HCT116 (cell line): ENCODE measurements at regions not wholly inside any gene's neighbourhood (a gene's known extent, or its start where the extent isn't known, plus 50 kb on each side); places are given as distances from the start of the nearest gene placed in this dataset.

Experiments
- ATAC-seq: fragments of 200-7000 bp; cut with Tn5 transposase; 2 replicates; pipeline ENCODE4 v1.9.1; 2020; ENCODE audit warnings: mild to moderate bottlenecking, moderate library complexity
- BruUV-seq: library from RNA; stranded (reverse); fragments of 400-500 nt; replicated peaks from 2 replicates; lab custom pipeline; 2021; lab: Mats Ljungman, UMichigan
- CTCF ChIA-PET: fragments of 300-600 bp; sonication (Branson Sonifier 250); formaldehyde crosslinking; loops from one replicate; lab custom pipeline; 2021; ENCODE audit warnings: antibody characterized with exemption; lab: Charles Lee
- POLR2A ChIA-PET: fragments of 300-600, 350-600 bp; sonication (Branson Sonifier 250); formaldehyde crosslinking; loops from one replicate; lab custom pipeline; 2021; ENCODE audit warnings: antibody characterized with exemption; lab: Charles Lee
- RAD21 ChIA-PET, 2 experiments: fragments of 300-600 bp; sonication (Branson Sonifier 250); formaldehyde crosslinking; loops; one replicate each; lab custom pipeline; 2023; ENCODE audit warnings: low total read pairs in 2 of 2; ENCODE audit not compliant: uncharacterized antibody in 2 of 2, unreplicated experiment in 2 of 2, low non-redundant PET in 1 of 2; lab: Charles Lee
- DNase-seq: peaks from one replicate; pipeline ENCODE4 v3.0.0-alpha.2; 2010; ENCODE audit warnings: low read depth, low spot score
- H2AFZ ChIP-seq: fragments of 200-600 bp; shearing (Covaris generic), sonication (generic); 2 replicates; pipeline ENCODE4 v1.6.1; 2017; ENCODE audit warnings: low read depth, mixed run types, mixed read lengths, antibody characterized with exemption, low read length; ENCODE audit not compliant: poor library complexity, severe bottlenecking
- H3K27ac ChIP-seq: 2 replicates; pipeline ENCODE4 v1.5.1; 2012; ENCODE audit warnings: low read depth, low read length
- H3K27me3 ChIP-seq: fragments of 200-600 bp; sonication (generic); 2 replicates; pipeline ENCODE4 v1.6.1; 2016; ENCODE audit warnings: mixed run types, low read length, mixed read lengths; ENCODE audit not compliant: insufficient read depth
- H3K36me3 ChIP-seq, 2 experiments: fragments of 200-500 bp in 1 of 2; fragments of 200-600 bp in 1 of 2; sonication (Bioruptor generic) in 1 of 2; sonication (generic) in 1 of 2; 2 replicates each; pipeline versions ENCODE4 v1.5.1 to v1.6.1; 2014 to 2016; ENCODE audit warnings: low read length in 2 of 2, inconsistent platforms in 1 of 2, mixed read lengths in 1 of 2, mixed run types in 1 of 2; ENCODE audit not compliant: insufficient read depth in 2 of 2, control insufficient read depth in 1 of 2
- H3K4me1 ChIP-seq, 2 experiments: fragments of 200-600 bp in 1 of 2; sonication (generic) in 1 of 2; 2 replicates each; pipeline versions ENCODE4 v1.5.1 to v1.6.1; 2012 to 2017; ENCODE audit warnings: low read length in 2 of 2, inconsistent platforms in 1 of 2, mild to moderate bottlenecking in 1 of 2, mixed read lengths in 1 of 2, mixed run types in 1 of 2, moderate library complexity in 1 of 2; ENCODE audit not compliant: insufficient read depth in 2 of 2, control insufficient read depth in 1 of 2
- H3K4me2 ChIP-seq: fragments of 200-600 bp; sonication (generic); 2 replicates; pipeline ENCODE4 v1.6.1; 2017; ENCODE audit warnings: mixed run types, low read length, mixed read lengths
- H3K4me3 ChIP-seq, 2 experiments: fragments of 200-600 bp in 1 of 2; sonication (generic) in 1 of 2; replicated peaks in 1 of 2; 2 replicates each; pipeline ENCODE4 v1.5.1; 2011 to 2016; ENCODE audit warnings: low read length in 2 of 2, control low read depth in 1 of 2, low read depth in 1 of 2, mild to moderate bottlenecking in 1 of 2, mixed read lengths in 1 of 2, mixed run types in 1 of 2
- H3K79me2 ChIP-seq: fragments of 200-600 bp; sonication (generic); 2 replicates; pipeline ENCODE4 v1.6.1; 2017; ENCODE audit warnings: mild to moderate bottlenecking, mixed run types, low read length, moderate library complexity, mixed read lengths; ENCODE audit not compliant: insufficient read depth
- H3K9ac ChIP-seq: fragments of 200-600 bp; sonication (generic); 2 replicates; pipeline ENCODE4 v1.6.1; 2016; ENCODE audit warnings: low read length, mixed read lengths
- H3K9me2 ChIP-seq: fragments of 200-600 bp; sonication (generic), shearing (Covaris generic); 2 replicates; pipeline ENCODE4 v1.6.1; 2017; ENCODE audit warnings: mixed run types, mild to moderate bottlenecking, moderate library complexity; ENCODE audit not compliant: insufficient read depth
- H3K9me3 ChIP-seq, 2 experiments: fragments of 200-500 bp in 1 of 2; fragments of 200-600 bp in 1 of 2; sonication (Bioruptor generic) in 1 of 2; sonication (generic) in 1 of 2; 2 replicates each; pipeline ENCODE4 v1.6.1; 2014 to 2017; ENCODE audit warnings: low read length in 2 of 2, mixed read lengths in 2 of 2, inconsistent platforms in 1 of 2, low read depth in 1 of 2, mild to moderate bottlenecking in 1 of 2, mixed run types in 1 of 2, moderate library complexity in 1 of 2; ENCODE audit not compliant: control insufficient read depth in 1 of 2, insufficient read depth in 1 of 2
- H4K20me1 ChIP-seq: fragments of 200-600 bp; sonication (generic), shearing (Covaris generic); 2 replicates; pipeline ENCODE4 v1.6.1; 2017; ENCODE audit warnings: mixed run types, mild to moderate bottlenecking, moderate library complexity; ENCODE audit not compliant: insufficient read depth
- EZH2 ChIP-seq: fragments of 200-600 bp; sonication (generic); IDR thresholded peaks from 2 replicates; pipeline ENCODE4 v1.6.1; 2017; ENCODE audit warnings: antibody characterized with exemption, mixed run types
- FOSL1 ChIP-seq: IDR thresholded peaks from 2 replicates; pipeline ENCODE4 v1.6.1; 2012; ENCODE audit warnings: low read depth
- JUND ChIP-seq: IDR thresholded peaks from 2 replicates; pipeline ENCODE4 v1.6.1; 2012
- intact Hi-C: fragments of 100-400 bp; cut with micrococcal nuclease; formaldehyde crosslinking; loops from 2 replicates; pipeline ENCODE4 v1.10.0; 2022
- TF ChIP-seq, protein P1 (sequence below): IDR thresholded peaks from 2 replicates; pipeline ENCODE4 v1.6.1; 2012

DNA sequence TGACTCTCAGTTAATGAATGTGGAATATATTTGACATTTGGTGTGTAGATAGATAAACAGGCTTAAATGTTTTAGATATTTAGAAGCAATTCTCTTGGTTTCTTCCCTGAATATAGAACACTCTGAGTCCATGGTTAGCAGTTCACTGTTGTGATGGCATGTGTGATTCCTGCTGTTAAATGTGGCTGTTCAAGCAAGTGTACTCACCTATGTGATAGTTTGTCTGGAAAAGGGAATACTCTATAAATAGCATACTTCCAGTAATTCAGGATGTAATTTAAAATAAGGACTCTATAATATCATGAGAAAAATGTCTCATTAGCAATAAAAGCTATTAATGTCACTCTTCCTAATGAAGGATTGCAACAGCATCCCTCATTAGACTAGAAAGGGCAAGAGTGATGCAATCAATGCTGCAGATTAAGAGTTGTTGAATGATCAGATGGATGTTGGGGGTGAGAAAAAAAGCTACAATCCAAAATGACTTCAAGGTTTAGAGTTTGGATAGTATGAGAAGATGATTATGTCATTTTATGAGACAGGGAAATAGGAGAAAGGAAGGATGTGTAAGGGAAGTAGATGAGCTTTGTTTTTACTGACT, 201.8 kb upstream of the WDFY3 start:
- ChIA-PET CTCF (no interaction called here), RAD21 (no interaction called here), POLR2A (no interaction called here)
- no TSS peak for BruUV-seq
- ATAC-seq (no peak), DNase-seq (no peak)
- TF ChIP-seq EZH2 = no peak
- Histone ChIP-seq H3K9me3 (no peaks in the 10 kb centered on the region), H2AFZ (no peak overlapping the region), H3K27me3 (no peaks in the 10 kb centered on the region), H4K20me1 (no peaks in the 10 kb centered on the region), H3K9me2 (no peaks in the 10 kb centered on the region), H3K4me3 (no peak overlapping the region), H3K36me3 (no peaks in the 10 kb centered on the region), H3K4me2 (no peak overlapping the region), H3K4me1 (no peaks in the 10 kb centered on the region), H3K27ac (no peak overlapping the region), H3K9ac (no peak overlapping the region), H3K79me2 (no peaks in the 10 kb centered on the region)
- intact Hi-C loops = no loop called here

DNA sequence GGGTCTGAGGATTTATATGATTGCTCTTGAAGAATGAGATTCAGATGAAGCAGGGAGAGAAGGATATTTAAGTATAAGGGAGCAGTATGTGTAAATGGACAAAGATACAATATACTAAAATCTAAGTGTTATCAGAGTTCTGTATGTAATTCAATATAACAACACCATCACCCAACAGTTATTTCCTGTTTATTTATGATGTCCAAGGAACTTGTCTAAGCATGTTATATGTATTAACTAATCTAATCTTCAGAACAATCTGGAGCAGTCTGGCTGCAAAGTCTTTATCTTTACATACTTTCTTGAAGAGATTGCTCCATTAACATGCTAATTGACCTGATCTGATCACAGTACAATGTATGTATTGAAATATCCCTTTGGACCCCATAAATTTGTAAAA, 203.8 kb upstream of the WDFY3 start:
- H3K27me3 ChIP-seq = no peaks in the 10 kb centered on the region
- ChIA-PET CTCF (no interaction called here), RAD21 (no interaction called here), POLR2A (no interaction called here)
- no peaks in the 10 kb centered on the region for H4K20me1 ChIP-seq
- DNase-seq (no peak), ATAC-seq (no peak)
- TF ChIP-seq, protein P1, sequence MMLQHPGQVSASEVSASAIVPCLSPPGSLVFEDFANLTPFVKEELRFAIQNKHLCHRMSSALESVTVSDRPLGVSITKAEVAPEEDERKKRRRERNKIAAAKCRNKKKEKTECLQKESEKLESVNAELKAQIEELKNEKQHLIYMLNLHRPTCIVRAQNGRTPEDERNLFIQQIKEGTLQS = no peak
- TF ChIP-seq FOSL1 = no peak
- TF ChIP-seq JUND = no peak
- H3K9me2 ChIP-seq = no peaks in the 10 kb centered on the region
- H3K27ac ChIP-seq = no peak overlapping the region
- intact Hi-C loops = no loop called here
- H3K36me3 ChIP-seq = no peaks in the 10 kb centered on the region
- no peak overlapping the region for H3K4me3 ChIP-seq
- H3K9me3 ChIP-seq = no peaks in the 10 kb centered on the region
- H3K4me1 ChIP-seq = no peaks in the 10 kb centered on the region
- no peak overlapping the region for H3K9ac ChIP-seq
- H3K79me2 ChIP-seq = no peaks in the 10 kb centered on the region
- no TSS peak for BruUV-seq
- H3K4me2 ChIP-seq = no peak overlapping the region
- no peak overlapping the region for H2AFZ ChIP-seq
